ENCODE measurements at regions not wholly inside any gene's neighbourhood (a gene's known extent, or its start where the extent isn't known, plus 50 kb on each side); places are given as distances from the start of the nearest gene placed in this dataset.

DNA sequence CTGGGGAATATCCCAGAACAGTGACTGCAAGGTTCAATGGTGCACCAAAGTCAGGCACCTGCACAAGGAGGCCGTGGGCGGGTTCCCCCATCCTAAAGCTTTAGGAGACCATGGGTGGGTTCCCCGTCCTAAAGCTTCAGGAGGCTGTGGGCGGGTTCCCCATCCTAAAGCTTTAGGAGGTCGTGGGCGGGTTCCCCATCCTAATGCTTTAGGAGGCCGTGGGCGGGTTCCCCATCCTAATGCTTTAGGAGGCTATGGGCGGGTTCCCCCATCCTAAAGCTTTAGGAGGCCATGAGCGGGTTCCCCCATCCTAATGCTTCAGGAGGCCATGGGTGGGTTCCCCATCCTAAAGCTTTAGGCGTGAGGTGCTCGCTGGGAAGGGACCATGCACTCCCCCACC is 313.3 kb downstream of the FOXL1 start:
- TF ChIP-seq REST (IDR thresholded peaks at IDR 0.05; ENCODE audit: insufficient read depth in 1 of 2, low read depth in 2 of 2, low read length in 2 of 2) (no peak), TAF1 (IDR thresholded peaks at IDR 0.05; ENCODE audit: borderline replicate concordance, insufficient read depth, low read length) (no peak), POLR2AphosphoS5 (IDR thresholded peaks at IDR 0.05; ENCODE audit: low read depth, low read length) (no peak), SIN3A (IDR thresholded peaks at IDR 0.05; ENCODE audit: borderline replicate concordance, insufficient read depth, low read length) (no peak), FOXP2 (optimal IDR thresholded peaks at IDR 0.05; ENCODE audit: borderline replicate concordance, extremely low read depth, extremely low read length, insufficient read depth) (no peak)
